GM12864 (cell line): ENCODE measurements at regions not wholly inside any gene's neighbourhood (a gene's known extent, or its start where the extent isn't known, plus 50 kb on each side); places are given as distances from the start of the nearest gene placed in this dataset.
"Not testable (repeated sequence)": the region's sequence is repeated elsewhere in the genome, so short reads cannot be mapped to it uniquely, and the experiment has no call there.

Experiments
- DNase-seq: peaks from one replicate; pipeline ENCODE4 v3.0.0-alpha.2; 2011; ENCODE audit warnings: low read depth
- H3K4me3 ChIP-seq: 2 replicates; pipeline ENCODE4 v1.5.1; 2011; ENCODE audit warnings: mild to moderate bottlenecking, low read depth, low read length, control low read depth
- TF ChIP-seq, protein P1 (sequence below): IDR thresholded peaks from 2 replicates; pipeline ENCODE4 v1.5.1; 2011; ENCODE audit warnings: low read depth, mild to moderate bottlenecking, moderate library complexity, low read length, control low read depth, inconsistent platforms; ENCODE audit errors: missing control alignments

DNA sequence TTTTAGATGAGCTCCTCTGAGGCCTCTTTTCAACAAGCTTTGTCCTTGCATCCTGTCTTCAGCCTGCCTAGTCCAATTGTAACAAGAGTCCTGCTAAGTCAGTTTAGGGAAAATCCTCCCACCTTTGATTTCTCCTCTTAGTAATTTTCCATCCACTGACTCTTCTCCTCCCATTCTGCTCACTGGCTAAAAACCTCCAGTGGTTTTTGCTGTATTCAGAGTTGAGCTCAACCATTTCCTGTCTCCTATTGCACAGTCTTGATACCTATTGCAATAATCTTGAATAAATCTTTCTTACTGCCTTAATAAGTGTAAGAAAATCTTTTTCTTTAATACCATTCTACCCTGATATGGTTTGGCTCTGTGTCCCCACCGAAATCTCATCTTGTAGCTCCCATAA is 117.8 kb upstream of the ENPP6 start:
- DNase-seq, result no peak
- TF ChIP-seq, protein P1, sequence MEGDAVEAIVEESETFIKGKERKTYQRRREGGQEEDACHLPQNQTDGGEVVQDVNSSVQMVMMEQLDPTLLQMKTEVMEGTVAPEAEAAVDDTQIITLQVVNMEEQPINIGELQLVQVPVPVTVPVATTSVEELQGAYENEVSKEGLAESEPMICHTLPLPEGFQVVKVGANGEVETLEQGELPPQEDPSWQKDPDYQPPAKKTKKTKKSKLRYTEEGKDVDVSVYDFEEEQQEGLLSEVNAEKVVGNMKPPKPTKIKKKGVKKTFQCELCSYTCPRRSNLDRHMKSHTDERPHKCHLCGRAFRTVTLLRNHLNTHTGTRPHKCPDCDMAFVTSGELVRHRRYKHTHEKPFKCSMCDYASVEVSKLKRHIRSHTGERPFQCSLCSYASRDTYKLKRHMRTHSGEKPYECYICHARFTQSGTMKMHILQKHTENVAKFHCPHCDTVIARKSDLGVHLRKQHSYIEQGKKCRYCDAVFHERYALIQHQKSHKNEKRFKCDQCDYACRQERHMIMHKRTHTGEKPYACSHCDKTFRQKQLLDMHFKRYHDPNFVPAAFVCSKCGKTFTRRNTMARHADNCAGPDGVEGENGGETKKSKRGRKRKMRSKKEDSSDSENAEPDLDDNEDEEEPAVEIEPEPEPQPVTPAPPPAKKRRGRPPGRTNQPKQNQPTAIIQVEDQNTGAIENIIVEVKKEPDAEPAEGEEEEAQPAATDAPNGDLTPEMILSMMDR, result no peak
- no peak overlapping the region for H3K4me3 ChIP-seq

DNA sequence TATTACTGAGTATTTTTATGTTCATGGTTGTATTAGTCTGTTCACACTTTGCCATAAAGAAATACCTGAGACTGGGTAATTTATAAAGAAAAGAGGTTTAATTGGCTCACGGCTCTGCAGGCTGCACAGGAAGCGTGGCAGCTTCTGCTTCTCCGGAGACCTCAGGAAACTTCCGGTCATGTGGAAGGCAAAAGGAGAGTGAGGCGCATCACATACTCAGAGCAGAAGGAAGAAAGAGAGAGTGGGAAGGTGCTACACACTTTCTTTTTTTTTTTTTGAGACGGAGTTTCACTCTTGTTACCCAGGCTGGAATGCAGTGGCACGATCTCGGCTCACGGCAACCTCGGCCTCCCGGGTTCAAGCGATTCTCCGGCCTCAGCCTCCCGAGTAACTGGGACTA is 115.8 kb upstream of the ENPP6 start:
- DNase-seq, H3K4me3 ChIP-seq: not testable (repeated sequence)

DNA sequence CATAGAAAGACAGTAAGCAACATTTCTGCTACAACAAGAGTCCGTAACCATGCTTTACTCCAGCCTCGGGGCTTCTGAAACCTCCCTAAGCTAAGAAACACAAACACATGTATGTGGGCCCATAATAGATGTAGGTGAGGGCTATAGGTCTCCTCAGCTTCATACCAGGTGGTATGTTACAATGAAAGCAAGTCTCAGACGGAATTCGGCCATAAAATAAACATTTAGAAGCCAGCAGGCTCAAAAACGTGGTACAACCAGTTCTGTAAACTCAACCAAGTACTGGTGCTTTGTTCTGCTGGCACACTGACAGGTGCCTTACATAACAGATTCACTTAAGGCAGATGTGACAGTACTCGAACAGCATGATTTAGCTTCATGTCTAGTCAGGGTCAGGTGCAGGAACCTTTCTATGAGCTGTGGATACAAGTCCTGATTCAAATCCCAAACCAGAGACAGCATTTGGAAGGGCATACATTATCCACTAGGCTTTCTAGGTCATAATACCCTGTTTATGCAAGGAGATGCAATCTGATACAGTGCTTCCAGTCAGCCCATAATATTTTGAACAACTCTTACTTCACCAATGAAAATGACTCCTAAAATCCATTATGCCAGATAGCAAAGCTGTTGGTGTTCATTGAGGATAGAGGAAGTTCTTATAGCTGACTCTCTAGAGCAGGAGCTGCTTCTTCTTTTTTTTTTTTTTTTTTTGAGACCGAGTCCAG is 113.8 kb upstream of the ENPP6 start:
- H3K4me3 ChIP-seq, result no peak overlapping the region
- no peak for DNase-seq
- TF ChIP-seq, protein P1, result no peak

DNA sequence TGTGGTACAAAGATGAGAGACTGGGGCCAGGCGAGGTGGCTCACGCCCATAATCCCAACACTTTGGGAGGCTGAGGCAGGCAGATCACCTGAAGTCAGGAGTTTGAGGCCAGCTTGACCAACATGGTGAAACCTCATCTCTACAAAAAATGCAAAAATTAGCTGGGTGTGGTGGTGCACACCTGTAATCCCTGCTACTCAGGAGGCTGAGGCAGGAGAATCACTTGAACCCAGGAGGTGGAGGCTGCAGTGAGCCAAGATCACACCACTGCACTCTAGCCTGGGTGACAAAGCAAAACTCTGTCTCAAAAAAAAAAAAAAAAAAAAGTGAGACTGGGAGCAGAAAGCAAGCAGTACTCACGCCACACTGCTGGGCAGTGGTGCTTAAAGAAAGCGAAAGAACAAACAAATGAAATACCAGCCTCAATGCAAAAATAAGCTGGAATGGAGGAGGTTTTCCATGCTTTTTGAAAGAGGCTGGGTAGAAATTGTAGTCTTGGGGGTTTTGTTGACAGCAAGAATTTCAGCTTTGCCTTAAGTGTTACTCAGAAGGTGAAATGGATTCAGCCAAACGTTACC is 112.9 kb upstream of the ENPP6 start:
- not testable (repeated sequence) for H3K4me3 ChIP-seq, DNase-seq

DNA sequence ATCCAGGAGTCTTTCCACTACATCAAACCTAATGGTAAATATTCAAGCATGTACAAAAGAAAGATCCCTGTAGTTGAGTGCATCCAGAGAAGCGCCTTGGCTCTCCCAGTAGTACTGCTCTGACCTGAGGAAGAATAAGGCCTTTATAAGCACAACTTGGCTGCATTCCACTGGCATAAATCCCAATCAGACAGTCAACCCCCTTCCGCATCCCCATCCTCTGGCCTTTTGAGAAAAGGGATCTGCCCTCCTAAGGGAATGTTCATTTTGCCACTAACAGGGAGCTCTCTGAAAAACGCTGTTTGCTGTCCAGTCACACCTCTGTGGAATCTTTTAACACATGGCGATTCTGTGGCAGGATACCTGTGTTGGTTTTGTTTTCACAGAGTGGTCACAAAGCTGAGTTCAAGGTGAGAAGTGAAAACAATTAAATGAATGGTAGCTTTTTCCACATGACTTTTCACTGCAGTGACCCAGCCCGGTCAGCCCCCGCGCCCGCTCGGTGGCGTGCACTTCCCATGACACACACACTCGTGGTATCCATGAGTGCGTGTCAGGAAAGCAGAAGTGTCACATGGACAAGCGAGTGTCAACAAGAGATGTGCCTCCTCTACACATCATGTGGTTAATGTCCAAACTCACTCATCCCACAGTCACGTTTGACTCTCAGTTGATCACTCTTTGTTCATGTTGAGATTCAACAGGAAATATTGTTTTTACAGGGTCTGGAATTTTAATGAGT is 112.2 kb upstream of the ENPP6 start:
- no peak for DNase-seq
- TF ChIP-seq, protein P1, result no peak
- H3K4me3 ChIP-seq, result no peak overlapping the region

DNA sequence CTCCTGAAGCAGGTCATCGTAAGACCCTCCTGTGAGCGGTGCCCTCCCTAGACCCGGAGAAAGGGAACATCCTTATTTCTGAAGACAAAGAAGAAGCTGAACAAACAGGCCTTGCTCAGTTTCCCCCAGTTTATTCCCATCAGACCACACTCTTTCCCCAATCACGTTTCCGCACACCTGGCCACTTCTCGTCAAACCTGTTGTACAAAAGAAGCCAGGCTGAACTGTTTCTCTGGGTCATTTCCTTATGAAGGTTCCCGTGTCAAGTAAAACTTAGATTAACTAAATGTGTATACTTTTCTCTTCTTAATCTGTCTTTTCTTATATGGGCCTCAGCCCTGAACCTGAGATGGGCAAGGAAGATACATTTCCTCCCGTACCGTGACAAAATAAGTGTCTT is 111.6 kb upstream of the ENPP6 start:
- TF ChIP-seq, protein P1, result no peak
- DNase-seq, result no peak

DNA sequence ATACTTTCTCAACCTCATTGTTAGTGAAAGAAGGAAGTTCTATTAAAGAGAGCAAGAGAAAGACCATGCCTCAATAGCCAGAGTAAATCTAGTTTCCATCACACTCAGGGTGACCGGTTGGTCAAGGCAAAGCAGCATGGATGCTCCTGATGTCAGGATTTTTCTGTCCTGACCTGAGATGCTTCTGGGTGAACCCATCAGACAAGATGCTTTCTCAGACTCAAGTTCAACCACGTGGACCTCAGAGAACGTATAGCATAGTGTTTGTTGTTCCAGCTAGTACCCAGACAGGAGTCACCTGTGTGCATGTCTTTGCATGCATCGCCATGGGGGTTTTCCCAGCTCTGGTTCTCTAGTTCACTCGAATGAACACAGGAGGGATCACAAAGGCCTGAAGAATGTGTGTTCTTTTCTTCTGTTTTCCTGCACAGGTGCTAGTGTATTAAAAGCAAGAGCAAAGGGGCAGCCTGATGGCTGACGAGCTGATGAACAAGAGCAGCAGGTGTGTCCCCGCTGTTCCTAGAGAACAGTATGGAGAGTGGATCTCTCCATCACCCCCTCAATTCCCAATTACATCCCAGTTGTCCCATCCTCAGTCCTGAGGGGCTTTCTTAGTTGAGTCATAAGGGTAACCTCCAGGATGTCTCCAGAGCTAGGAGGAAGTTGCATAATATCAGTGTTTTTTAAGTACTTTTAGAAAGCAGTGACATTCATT is 110.5 kb upstream of the ENPP6 start:
- H3K4me3 ChIP-seq, result no peak overlapping the region
- TF ChIP-seq, protein P1, result no peak
- DNase-seq, result peak; percentile 90

More for the DNA sequence above, 111.6 kb upstream of the ENPP6 start:
- H3K4me3 ChIP-seq, result no peak overlapping the region
